ENCODE measurements at regions not wholly inside any gene's neighbourhood (a gene's known extent, or its start where the extent isn't known, plus 50 kb on each side); places are given as distances from the start of the nearest gene placed in this dataset.
A peak's percentile ranks its signal among the peaks of the same experiment; 100 is the strongest.

DNA sequence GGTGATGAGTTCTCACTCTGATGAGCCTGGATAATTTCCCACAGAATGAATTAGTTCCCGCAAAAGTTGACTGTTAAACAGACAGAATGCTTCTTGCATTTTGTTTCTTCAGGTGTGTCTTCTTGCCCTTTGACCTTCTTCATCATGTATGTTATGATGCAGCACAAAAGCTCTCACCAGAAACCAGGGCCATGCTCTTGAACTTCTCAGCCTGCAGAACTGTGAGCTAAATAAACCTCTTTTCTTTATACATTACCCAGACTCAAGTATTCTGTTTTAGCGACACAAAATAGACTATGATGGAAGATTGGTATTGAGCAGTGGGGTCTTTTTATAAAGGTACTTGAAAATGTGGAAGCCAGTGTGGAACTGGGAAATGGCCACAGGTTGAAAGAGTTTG, 95.2 kb upstream of the TNS3 start:
- Histone ChIP-seq H3K27ac (ENCODE audit: low read length) (no peak overlapping the region), H3K27me3 (ENCODE audit: control insufficient read depth, insufficient read depth, low read length) (no peaks in the 10 kb centered on the region), H3K4me3 (ENCODE audit: low read length) (no peak overlapping the region), H3K4me1 (ENCODE audit: control insufficient read depth, insufficient read depth, low read length) (no peaks in the 10 kb centered on the region), H3K9me3 (ENCODE audit: control insufficient read depth, insufficient read depth, low read length) (no peaks in the 10 kb centered on the region), H3K36me3 (ENCODE audit: control insufficient read depth, insufficient read depth, low read length) (no peaks in the 10 kb centered on the region)
- no peaks in the 10 kb centered on the region for H3K4me1 Mint-ChIP-seq
- no peak overlapping the region for H3K27ac Mint-ChIP-seq
- ATAC-seq (no peak), DNase-seq (no peak)
- H3K4me3 Mint-ChIP-seq, result no peak overlapping the region
- intact Hi-C loops (cut with micrococcal nuclease), result no loop called here
- H3K27me3 Mint-ChIP-seq (ENCODE audit: low read depth in 2 of 2), result peaks cover 0 to 5% of the 10 kb centered on the region in 2 donors
- WGBS (ENCODE audit: insufficient coverage), result 100% methylated on average over 2 of the region's 2 CpGs
- no peaks in the 10 kb centered on the region for H3K36me3 Mint-ChIP-seq
- no peaks in the 10 kb centered on the region for H3K9me3 Mint-ChIP-seq
- TF ChIP-seq, protein P1, sequence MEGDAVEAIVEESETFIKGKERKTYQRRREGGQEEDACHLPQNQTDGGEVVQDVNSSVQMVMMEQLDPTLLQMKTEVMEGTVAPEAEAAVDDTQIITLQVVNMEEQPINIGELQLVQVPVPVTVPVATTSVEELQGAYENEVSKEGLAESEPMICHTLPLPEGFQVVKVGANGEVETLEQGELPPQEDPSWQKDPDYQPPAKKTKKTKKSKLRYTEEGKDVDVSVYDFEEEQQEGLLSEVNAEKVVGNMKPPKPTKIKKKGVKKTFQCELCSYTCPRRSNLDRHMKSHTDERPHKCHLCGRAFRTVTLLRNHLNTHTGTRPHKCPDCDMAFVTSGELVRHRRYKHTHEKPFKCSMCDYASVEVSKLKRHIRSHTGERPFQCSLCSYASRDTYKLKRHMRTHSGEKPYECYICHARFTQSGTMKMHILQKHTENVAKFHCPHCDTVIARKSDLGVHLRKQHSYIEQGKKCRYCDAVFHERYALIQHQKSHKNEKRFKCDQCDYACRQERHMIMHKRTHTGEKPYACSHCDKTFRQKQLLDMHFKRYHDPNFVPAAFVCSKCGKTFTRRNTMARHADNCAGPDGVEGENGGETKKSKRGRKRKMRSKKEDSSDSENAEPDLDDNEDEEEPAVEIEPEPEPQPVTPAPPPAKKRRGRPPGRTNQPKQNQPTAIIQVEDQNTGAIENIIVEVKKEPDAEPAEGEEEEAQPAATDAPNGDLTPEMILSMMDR (IDR thresholded peaks at IDR 0.05), result no peak

GRCh38 chr7:47672977-47673381, 91.1 kb upstream of the TNS3 start:
- no peak for ATAC-seq
- intact Hi-C loops (cut with micrococcal nuclease), result no loop called here
- H3K4me3 Mint-ChIP-seq, result no peak overlapping the region
- no peak for DNase-seq
- no peaks in the 10 kb centered on the region for H3K9me3 Mint-ChIP-seq
- no peak overlapping the region for H3K27ac Mint-ChIP-seq
- WGBS (ENCODE audit: insufficient coverage), result 83% methylated on average over 3 of the region's 3 CpGs
- H3K27me3 Mint-ChIP-seq (ENCODE audit: low read depth in 2 of 2), result peaks cover 0 to 7% of the 10 kb centered on the region in 2 donors
- Histone ChIP-seq H3K9me3 (ENCODE audit: control insufficient read depth, insufficient read depth, low read length) (no peaks in the 10 kb centered on the region), H3K36me3 (ENCODE audit: control insufficient read depth, insufficient read depth, low read length) (no peaks in the 10 kb centered on the region), H3K4me1 (ENCODE audit: control insufficient read depth, insufficient read depth, low read length) (peaks cover 25% of the 10 kb centered on the region), H3K4me3 (ENCODE audit: low read length) (no peak overlapping the region), H3K27me3 (ENCODE audit: control insufficient read depth, insufficient read depth, low read length) (no peaks in the 10 kb centered on the region), H3K27ac (ENCODE audit: low read length) (peak overlapping the region; percentile 79)
- TF ChIP-seq, protein P1 (IDR thresholded peaks at IDR 0.05), result no peak
- H3K36me3 Mint-ChIP-seq, result no peaks in the 10 kb centered on the region
- peaks cover 0 to 11% of the 10 kb centered on the region in 2 donors for H3K4me1 Mint-ChIP-seq

DNA sequence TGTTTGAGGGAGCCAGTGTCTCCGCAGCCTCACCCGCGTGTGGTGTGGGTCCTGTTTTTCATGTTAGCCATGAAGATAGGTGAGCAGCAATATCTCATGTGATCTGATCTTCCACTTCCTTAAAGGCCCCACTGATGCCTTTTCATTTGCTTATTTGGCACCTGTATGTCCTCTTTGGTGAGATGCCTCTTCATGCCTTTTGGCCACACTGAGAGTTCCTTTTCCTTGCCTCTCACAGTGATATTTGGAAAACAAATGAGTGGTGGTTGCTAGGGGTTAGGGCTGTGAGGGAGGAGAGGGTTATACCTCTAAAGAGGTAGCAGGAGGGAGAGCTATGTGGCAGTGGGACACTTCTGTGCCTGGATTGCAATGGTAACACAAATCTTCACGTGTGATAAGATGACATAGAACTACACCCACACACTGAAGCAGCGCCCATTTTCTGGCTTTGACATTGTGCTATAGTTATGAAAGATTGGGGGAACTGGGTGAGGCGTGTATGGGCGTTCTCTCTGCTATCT, 90.4 kb upstream of the TNS3 start:
- H3K9me3 Mint-ChIP-seq, result no peaks in the 10 kb centered on the region
- intact Hi-C loops (cut with micrococcal nuclease), result no loop called here
- no peaks in the 10 kb centered on the region for H3K9me3 ChIP-seq (ENCODE audit: control insufficient read depth, insufficient read depth, low read length)
- peaks cover 0 to 5% of the 10 kb centered on the region in 2 donors for H3K27me3 Mint-ChIP-seq (ENCODE audit: low read depth in 2 of 2)
- no peaks in the 10 kb centered on the region for H3K27me3 ChIP-seq (ENCODE audit: control insufficient read depth, insufficient read depth, low read length)
- peak overlapping the region; percentile 79 for H3K27ac ChIP-seq (ENCODE audit: low read length)
- no peaks in the 10 kb centered on the region for H3K36me3 ChIP-seq (ENCODE audit: control insufficient read depth, insufficient read depth, low read length)
- 67% methylated on average over 5 of the region's 7 CpGs for WGBS (ENCODE audit: insufficient coverage)
- H3K4me3 ChIP-seq (ENCODE audit: low read length), result no peak overlapping the region
- H3K27ac Mint-ChIP-seq, result no peak overlapping the region
- H3K4me1 Mint-ChIP-seq, result peaks cover 0 to 11% of the 10 kb centered on the region in 2 donors
- no peak overlapping the region for H3K4me3 Mint-ChIP-seq
- ATAC-seq, result no peak
- no peaks in the 10 kb centered on the region for H3K36me3 Mint-ChIP-seq
- peaks cover 25% of the 10 kb centered on the region for H3K4me1 ChIP-seq (ENCODE audit: control insufficient read depth, insufficient read depth, low read length)
- TF ChIP-seq, protein P1 (IDR thresholded peaks at IDR 0.05), result no peak
- no peak for DNase-seq

DNA sequence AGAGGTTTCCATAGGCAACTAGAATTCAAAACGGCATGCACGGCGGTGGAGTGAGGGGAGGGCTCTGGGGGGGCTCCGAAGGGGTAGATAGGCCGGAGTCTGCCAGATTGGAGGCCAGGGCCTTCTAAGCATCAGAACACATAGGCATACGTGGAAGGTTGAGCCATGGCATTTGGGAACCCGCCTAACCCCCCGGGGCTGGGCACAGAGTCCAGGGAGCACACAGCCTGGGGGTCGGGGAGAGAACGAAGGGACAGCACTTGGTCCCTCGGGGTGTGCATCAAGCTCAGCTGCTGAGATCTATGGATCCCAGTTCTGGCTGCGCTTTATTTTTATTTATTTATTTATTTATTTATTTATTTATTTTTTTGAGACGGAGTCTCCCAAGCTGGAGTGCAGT, 89.4 kb upstream of the TNS3 start:
- H3K27ac ChIP-seq (ENCODE audit: low read length), result peak overlapping the region; percentile 79
- no peaks in the 10 kb centered on the region for H3K27me3 ChIP-seq (ENCODE audit: control insufficient read depth, insufficient read depth, low read length)
- H3K9me3 ChIP-seq (ENCODE audit: control insufficient read depth, insufficient read depth, low read length), result no peaks in the 10 kb centered on the region
- no peak overlapping the region for H3K4me3 ChIP-seq (ENCODE audit: low read length)
- H3K4me1 Mint-ChIP-seq, result peaks cover 0 to 11% of the 10 kb centered on the region in 2 donors
- peaks cover 0 to 5% of the 10 kb centered on the region in 2 donors for H3K27me3 Mint-ChIP-seq (ENCODE audit: low read depth in 2 of 2)
- H3K4me1 ChIP-seq (ENCODE audit: control insufficient read depth, insufficient read depth, low read length), result peaks cover 25% of the 10 kb centered on the region
- no peaks in the 10 kb centered on the region for H3K9me3 Mint-ChIP-seq
- ATAC-seq (no peak), DNase-seq (no peak)
- 86% methylated on average over 11 of the region's 13 CpGs for WGBS (ENCODE audit: insufficient coverage)
- intact Hi-C loops (cut with micrococcal nuclease), result no loop called here
- no peak overlapping the region for H3K4me3 Mint-ChIP-seq
- no peaks in the 10 kb centered on the region for H3K36me3 Mint-ChIP-seq
- H3K36me3 ChIP-seq (ENCODE audit: control insufficient read depth, insufficient read depth, low read length), result no peaks in the 10 kb centered on the region
- TF ChIP-seq, protein P1 (IDR thresholded peaks at IDR 0.05), result no peak
- no peak overlapping the region for H3K27ac Mint-ChIP-seq

All from natural killer cell (primary cell).